HepG2 (cell line): ENCODE measurements at regions not wholly inside any gene's neighbourhood (a gene's known extent, or its start where the extent isn't known, plus 50 kb on each side); places are given as distances from the start of the nearest gene placed in this dataset.

ENCODE experiments used
- ARID3A ChIP-seq: IDR thresholded peaks from 2 replicates; pipeline ENCODE4 v1.6.1; 2012; ENCODE audit warnings: low read depth, low read length, improper control_type of control experiment
- ATF7 ChIP-seq, 2 experiments: fragments of 450-650 bp in 1 of 2; sonication (generic) in 1 of 2; formaldehyde crosslinking in 1 of 2; IDR thresholded peaks; 2 replicates each; pipeline versions ENCODE4 v1.4.0 to v1.6.1; 2016 to 2020; ENCODE audit warnings: antibody characterized with exemption in 1 of 2, mild to moderate bottlenecking in 1 of 2, missing genetic modification reagents in 1 of 2
- BCLAF1 ChIP-seq: fragments of 450-650 bp; IDR thresholded peaks from 2 replicates; pipeline ENCODE4 v1.6.1; 2017; ENCODE audit warnings: mild to moderate bottlenecking
- FOXA3 ChIP-seq: IDR thresholded peaks from 2 replicates; pipeline ENCODE4 v1.6.1; 2016; ENCODE audit warnings: missing genetic modification reagents, missing compliant biosample characterization
- SKIL ChIP-seq: sonication (generic); formaldehyde crosslinking; IDR thresholded peaks from 2 replicates; pipeline ENCODE4 v1.8.0; 2022; ENCODE audit warnings: missing genetic modification reagents, mild to moderate bottlenecking, moderate library complexity, borderline replicate concordance
- SP2 ChIP-seq: sonication (generic); formaldehyde crosslinking; IDR thresholded peaks from 2 replicates; pipeline ENCODE4 v1.5.1; 2020; ENCODE audit warnings: mild to moderate bottlenecking, missing genetic modification reagents
- TBP ChIP-seq: sonication (generic); formaldehyde crosslinking; IDR thresholded peaks from 2 replicates; pipeline ENCODE4 v1.5.0; 2020; ENCODE audit warnings: missing genetic modification reagents
- THAP7 ChIP-seq: sonication (generic); formaldehyde crosslinking; IDR thresholded peaks from 2 replicates; pipeline ENCODE4 v1.8.1; 2023; ENCODE audit warnings: mild to moderate bottlenecking, missing genetic modification reagents
- ZNF256 ChIP-seq: sonication (generic); formaldehyde crosslinking; conservative IDR thresholded peaks from 2 replicates; pipeline ENCODE4 v1.4.0; 2020; ENCODE audit warnings: missing genetic modification reagents
- TF ChIP-seq, protein P1 (sequence below): sonication (generic); formaldehyde crosslinking; IDR thresholded peaks from 2 replicates; pipeline ENCODE4 v1.4.0; 2020; ENCODE audit warnings: missing genetic modification reagents
- TF ChIP-seq, protein P2 (sequence below): sonication (generic); formaldehyde crosslinking; IDR thresholded peaks from 2 replicates; pipeline ENCODE4 v1.8.0; 2022; ENCODE audit warnings: mild to moderate bottlenecking, missing genetic modification reagents

- TF ChIP-seq ZNF256 (no peak), ARID3A (no peak), ATF7 (IDR thresholded peaks at IDR 0.05) (no peak), ATF7 (CRISPR knock-in tag; IDR thresholded peaks at IDR 0.05) (no peak), TBP (CRISPR knock-in tag) (no peak), SKIL (CRISPR knock-in tag) (no peak), SP2 (CRISPR knock-in tag) (no peak), BCLAF1 (no peak), THAP7 (CRISPR knock-in tag) (no peak), FOXA3 (CRISPR knock-in tag) (no peak)
- TF ChIP-seq, protein P1, sequence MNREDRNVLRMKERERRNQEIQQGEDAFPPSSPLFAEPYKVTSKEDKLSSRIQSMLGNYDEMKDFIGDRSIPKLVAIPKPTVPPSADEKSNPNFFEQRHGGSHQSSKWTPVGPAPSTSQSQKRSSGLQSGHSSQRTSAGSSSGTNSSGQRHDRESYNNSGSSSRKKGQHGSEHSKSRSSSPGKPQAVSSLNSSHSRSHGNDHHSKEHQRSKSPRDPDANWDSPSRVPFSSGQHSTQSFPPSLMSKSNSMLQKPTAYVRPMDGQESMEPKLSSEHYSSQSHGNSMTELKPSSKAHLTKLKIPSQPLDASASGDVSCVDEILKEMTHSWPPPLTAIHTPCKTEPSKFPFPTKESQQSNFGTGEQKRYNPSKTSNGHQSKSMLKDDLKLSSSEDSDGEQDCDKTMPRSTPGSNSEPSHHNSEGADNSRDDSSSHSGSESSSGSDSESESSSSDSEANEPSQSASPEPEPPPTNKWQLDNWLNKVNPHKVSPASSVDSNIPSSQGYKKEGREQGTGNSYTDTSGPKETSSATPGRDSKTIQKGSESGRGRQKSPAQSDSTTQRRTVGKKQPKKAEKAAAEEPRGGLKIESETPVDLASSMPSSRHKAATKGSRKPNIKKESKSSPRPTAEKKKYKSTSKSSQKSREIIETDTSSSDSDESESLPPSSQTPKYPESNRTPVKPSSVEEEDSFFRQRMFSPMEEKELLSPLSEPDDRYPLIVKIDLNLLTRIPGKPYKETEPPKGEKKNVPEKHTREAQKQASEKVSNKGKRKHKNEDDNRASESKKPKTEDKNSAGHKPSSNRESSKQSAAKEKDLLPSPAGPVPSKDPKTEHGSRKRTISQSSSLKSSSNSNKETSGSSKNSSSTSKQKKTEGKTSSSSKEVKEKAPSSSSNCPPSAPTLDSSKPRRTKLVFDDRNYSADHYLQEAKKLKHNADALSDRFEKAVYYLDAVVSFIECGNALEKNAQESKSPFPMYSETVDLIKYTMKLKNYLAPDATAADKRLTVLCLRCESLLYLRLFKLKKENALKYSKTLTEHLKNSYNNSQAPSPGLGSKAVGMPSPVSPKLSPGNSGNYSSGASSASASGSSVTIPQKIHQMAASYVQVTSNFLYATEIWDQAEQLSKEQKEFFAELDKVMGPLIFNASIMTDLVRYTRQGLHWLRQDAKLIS (CRISPR knock-in tag), result no peak
- TF ChIP-seq, protein P2, sequence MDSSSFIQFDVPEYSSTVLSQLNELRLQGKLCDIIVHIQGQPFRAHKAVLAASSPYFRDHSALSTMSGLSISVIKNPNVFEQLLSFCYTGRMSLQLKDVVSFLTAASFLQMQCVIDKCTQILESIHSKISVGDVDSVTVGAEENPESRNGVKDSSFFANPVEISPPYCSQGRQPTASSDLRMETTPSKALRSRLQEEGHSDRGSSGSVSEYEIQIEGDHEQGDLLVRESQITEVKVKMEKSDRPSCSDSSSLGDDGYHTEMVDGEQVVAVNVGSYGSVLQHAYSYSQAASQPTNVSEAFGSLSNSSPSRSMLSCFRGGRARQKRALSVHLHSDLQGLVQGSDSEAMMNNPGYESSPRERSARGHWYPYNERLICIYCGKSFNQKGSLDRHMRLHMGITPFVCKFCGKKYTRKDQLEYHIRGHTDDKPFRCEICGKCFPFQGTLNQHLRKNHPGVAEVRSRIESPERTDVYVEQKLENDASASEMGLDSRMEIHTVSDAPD (CRISPR knock-in tag), result no peak
Measured at GRCh38 chrX:10755439-10756334, 135.3 kb upstream of the MID1 start.
